HuH-7 (cell line): ENCODE measurements at regions not wholly inside any gene's neighbourhood (a gene's known extent, or its start where the extent isn't known, plus 50 kb on each side); places are given as distances from the start of the nearest gene placed in this dataset.

Source experiments
- DNase-seq: peaks from one replicate; pipeline ENCODE4 v3.0.0; 2011; ENCODE audit warnings: low spot score

- no peak for DNase-seq
Observed at GRCh38 chr10:128623776-128624175, 497.6 kb upstream of the MKI67 start.

DNA sequence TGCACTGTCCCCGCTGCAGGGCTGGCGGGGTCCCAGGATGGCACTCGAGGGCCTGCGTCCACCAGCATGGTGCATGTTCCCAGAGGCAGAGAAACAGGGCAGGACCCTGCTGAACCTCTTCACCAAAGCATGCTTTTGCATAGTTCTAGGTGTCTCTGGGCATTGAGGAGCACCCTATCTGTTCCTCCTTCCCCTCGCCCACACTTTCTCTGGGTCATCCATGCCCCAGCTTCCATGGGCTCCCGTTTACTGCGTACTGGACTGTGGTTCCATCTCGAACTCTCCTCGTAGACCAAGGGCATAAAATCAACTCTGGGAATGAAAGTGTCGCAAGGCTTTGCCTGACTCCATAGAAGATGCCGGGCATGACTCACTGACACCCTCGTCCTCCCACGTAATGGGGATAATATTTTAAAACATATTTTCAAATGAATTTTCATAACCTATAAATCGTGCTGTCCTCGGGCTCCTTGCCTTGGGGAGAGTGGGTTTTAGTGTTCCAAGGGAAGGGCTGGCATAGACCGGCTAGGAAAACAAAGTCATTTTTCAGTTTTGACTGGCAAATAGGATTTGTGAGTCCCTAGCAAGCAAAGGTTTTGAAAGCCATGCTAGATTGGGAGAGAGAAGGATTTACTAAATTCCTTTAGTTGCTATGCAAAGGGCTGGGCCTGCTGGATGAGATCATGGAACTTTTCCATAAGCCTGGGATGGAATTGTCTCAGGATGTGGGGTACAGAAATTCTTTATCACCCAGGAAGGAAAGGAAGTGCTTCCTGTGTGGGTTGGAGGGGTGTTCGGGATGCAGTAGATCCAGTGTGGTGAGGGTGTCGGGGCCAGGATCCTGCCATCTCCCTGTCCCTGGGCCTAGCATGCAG, 498.7 kb upstream of the MKI67 start:
- no peak for DNase-seq

GRCh38 chr10:128625926-128626325, 499.7 kb upstream of the MKI67 start:
- no peak for DNase-seq

GRCh38 chr10:128626397-128627000, 500.3 kb upstream of the MKI67 start:
- DNase-seq: no peak

- DNase-seq: no peak
Observed at GRCh38 chr10:128627811-128628210, 501.6 kb upstream of the MKI67 start.

- DNase-seq: no peak
Observed at GRCh38 chr10:128628252-128628651, 502.0 kb upstream of the MKI67 start.

DNA sequence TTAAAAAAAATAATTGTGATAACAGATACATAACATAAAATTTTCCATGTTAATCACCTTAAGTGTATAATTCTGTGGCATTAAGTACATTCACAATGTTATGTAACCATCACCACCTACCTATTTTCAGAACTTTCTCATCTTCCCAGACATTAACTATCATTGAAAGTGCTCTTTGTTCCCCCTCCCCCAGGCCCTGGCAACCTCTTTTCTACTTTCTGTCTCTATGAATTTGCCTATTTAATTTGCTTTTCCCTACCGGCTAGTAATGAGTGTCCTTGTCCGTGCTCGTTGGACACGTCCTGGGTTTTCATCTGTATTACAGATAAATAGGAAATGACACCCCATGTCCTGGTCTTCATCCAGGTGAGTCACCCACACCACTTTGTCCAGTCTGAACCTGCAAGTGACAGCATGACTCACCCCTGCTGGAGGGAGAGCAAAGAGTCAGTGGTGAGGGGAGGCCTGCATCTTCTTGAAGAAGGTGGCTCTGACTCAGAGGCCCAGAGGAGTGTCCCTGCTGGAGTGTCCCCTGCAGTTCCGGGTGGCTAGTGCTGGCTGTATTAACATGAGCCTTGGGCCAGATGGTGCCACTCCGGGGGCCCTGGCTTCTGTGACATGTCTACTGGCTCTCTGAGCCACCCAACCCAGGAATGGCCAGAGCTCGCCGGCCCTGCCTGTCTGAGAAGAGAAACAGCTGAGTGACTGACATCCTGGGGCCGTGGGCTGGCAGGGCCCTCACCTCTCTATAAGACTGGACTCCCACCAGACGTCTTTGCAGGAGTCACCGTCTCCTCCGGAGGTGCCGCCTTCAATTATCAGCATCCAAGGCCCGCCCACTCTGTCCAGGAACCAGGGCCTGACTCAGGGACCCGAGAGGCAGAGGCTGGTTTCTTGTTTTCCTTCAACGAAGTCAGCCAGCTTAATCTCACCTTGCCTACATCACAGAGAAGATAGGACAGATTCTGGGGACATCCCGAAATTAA, 503.2 kb upstream of the MKI67 start:
- no peak for DNase-seq

- no peak for DNase-seq
Observed at GRCh38 chr10:128630787-128631252, 504.6 kb upstream of the MKI67 start.

- DNase-seq: peak; percentile 12
Observed at GRCh38 chr10:128631801-128632241, 505.6 kb upstream of the MKI67 start.

- DNase-seq: no peak
Observed at GRCh38 chr10:128632694-128633093, 506.5 kb upstream of the MKI67 start.

GRCh38 chr10:128633864-128634540, 507.8 kb upstream of the MKI67 start:
- no peak for DNase-seq

- DNase-seq: no peak
Observed at GRCh38 chr10:128642023-128642422, 515.8 kb upstream of the MKI67 start.

GRCh38 chr10:128642502-128642901, 516.3 kb upstream of the MKI67 start:
- DNase-seq: no peak

GRCh38 chr10:128643658-128644057, 517.4 kb upstream of the MKI67 start:
- DNase-seq: no peak

- DNase-seq: no peak
Observed at GRCh38 chr10:128645486-128645885, 519.3 kb upstream of the MKI67 start.

GRCh38 chr10:128646956-128647355, 520.7 kb upstream of the MKI67 start:
- no peak for DNase-seq

- no peak for DNase-seq
Observed at GRCh38 chr10:128657548-128657947, 531.3 kb upstream of the MKI67 start.

DNA sequence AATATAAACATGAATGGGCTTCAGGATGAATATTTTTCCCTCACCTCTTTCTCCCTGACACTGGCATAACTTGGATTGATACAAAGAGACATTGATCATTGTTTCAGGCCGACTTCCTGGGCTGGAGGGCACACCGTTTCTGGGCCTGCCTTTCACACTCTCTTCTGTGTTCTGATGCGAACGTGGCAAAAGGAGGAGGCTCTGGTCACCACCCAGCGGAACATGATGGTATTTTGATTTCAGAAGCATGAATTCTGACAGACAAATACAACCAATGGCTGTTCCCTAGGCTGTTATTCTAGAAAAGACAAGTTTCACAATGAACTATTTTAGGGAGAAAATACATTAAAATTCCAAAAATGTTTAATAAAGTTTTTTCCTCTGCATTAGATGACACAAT, 534.5 kb upstream of the MKI67 start:
- DNase-seq: no peak

DNA sequence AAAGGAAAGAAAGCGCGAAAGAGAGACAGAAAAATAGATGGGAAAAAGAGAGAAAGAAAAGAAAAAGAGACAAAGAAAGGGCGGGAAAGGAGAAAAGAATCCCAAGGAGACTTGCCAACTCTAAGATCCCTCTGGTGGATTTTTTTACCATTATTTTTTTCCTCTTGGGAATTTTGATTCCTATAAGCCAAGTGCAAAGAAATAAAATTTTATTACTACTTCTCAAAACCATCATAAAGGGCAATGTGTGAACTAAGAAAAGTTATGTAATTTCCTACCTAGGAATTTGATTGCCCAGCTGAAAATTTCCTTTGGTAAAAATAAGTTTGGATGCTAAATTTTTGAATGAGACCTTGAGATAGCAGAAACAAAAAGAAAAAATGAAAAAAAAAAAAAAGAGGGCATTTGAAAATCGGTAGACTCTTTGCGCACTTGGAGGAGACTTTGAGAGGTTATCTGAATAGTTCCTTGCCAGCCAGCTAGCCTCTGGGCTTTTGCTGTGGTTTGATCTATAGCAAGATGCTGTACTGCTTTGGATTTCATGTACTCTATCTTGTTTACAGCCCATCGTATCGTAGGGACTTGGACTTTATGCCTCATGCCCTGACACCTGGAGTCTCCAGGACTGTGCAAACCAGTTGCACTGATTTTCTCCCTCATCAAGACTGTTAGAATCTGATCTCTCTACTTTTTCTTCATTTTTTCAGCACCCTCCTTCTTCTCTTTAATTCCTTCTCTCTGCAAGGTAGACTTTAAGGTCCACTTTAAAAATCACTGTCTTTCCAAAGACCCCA, 535.4 kb upstream of the MKI67 start:
- DNase-seq: no peak

- DNase-seq: no peak
Observed at GRCh38 chr10:128662520-128662919, 536.3 kb upstream of the MKI67 start.

GRCh38 chr10:128664729-128665128, 538.5 kb upstream of the MKI67 start:
- no peak for DNase-seq
